GM21381 (cell line): ENCODE measurements at regions not wholly inside any gene's neighbourhood (a gene's known extent, or its start where the extent isn't known, plus 50 kb on each side); places are given as distances from the start of the nearest gene placed in this dataset.

ENCODE experiments used
- ATAC-seq: cut with Tn5 transposase; IDR thresholded peaks from one replicate; pipeline ENCODE4 v1.9.1; 2021; ENCODE audit warnings: mild to moderate bottlenecking, moderate library complexity; ENCODE audit not compliant: unreplicated experiment

GRCh38 chr7:16235147-16236114 lies 185.9 kb downstream of the CRPPA start:
- ATAC-seq: no peak

GRCh38 chr7:16234493-16235146 lies 186.7 kb downstream of the CRPPA start:
- no peak for ATAC-seq

- ATAC-seq: no peak
Observed at GRCh38 chr7:16233517-16233916, 187.8 kb downstream of the CRPPA start.

GRCh38 chr7:16232273-16232672 lies 189.1 kb downstream of the CRPPA start:
- no peak for ATAC-seq

- no peak for ATAC-seq
Observed at GRCh38 chr7:16223963-16224707, 197.2 kb downstream of the CRPPA start.

GRCh38 chr7:16212610-16213009 lies 208.7 kb downstream of the CRPPA start:
- no peak for ATAC-seq

- ATAC-seq: no peak
Observed at GRCh38 chr7:16212032-16212431, 209.3 kb downstream of the CRPPA start.

- no peak for ATAC-seq
Observed at GRCh38 chr7:16211402-16211925, 209.9 kb downstream of the CRPPA start.

GRCh38 chr7:16210171-16210570 lies 211.2 kb downstream of the CRPPA start:
- ATAC-seq: no peak

GRCh38 chr7:16207321-16207720 lies 214.0 kb downstream of the CRPPA start:
- no peak for ATAC-seq

- ATAC-seq: no peak
Observed at GRCh38 chr7:16205466-16205865, 215.9 kb downstream of the CRPPA start.

- no peak for ATAC-seq
Observed at GRCh38 chr7:16204953-16205352, 216.4 kb downstream of the CRPPA start.

- ATAC-seq: no peak
Observed at GRCh38 chr7:16203065-16203464, 218.3 kb downstream of the CRPPA start.

- ATAC-seq: no peak
Observed at GRCh38 chr7:16202303-16202702, 219.0 kb downstream of the CRPPA start.

GRCh38 chr7:16200591-16200990 lies 220.7 kb downstream of the CRPPA start:
- ATAC-seq: no peak

- ATAC-seq: no peak
Observed at GRCh38 chr7:16193631-16194030, 227.7 kb downstream of the CRPPA start.

- ATAC-seq: no peak
Observed at GRCh38 chr7:16189026-16189715, 232.2 kb downstream of the CRPPA start.

GRCh38 chr7:16187131-16187530 lies 234.2 kb downstream of the CRPPA start:
- no peak for ATAC-seq

GRCh38 chr7:16178585-16178984 lies 242.8 kb downstream of the CRPPA start:
- no peak for ATAC-seq

- ATAC-seq: no peak
Observed at GRCh38 chr7:16178092-16178491, 243.2 kb downstream of the CRPPA start.

- ATAC-seq: no peak
Observed at GRCh38 chr7:16174253-16174652, 247.1 kb downstream of the CRPPA start.
